Heart left ventricle (tissue), 13 donors: ENCODE measurements at regions not wholly inside any gene's neighbourhood (a gene's known extent, or its start where the extent isn't known, plus 50 kb on each side); places are given as distances from the start of the nearest gene placed in this dataset.

Source experiments
- CTCF ChIP-seq, 12 donors: fragments of 200-600 bp; sonication (generic) in 4 of 12; IDR thresholded peaks; one replicate each; pipeline versions ENCODE4 v1.5.0 to v1.8.0; 2018 to 2022; ENCODE audit warnings: antibody characterized with exemption in 12 of 12, mild to moderate bottlenecking in 5 of 12
- POLR2A ChIP-seq, 2 donors: fragments of 450-650 bp; IDR thresholded peaks; one replicate each; pipeline ENCODE4 v1.6.1; 2017; ENCODE audit warnings: antibody characterized with exemption in 2 of 2, mild to moderate bottlenecking in 2 of 2, moderate library complexity in 2 of 2
- donor health status: ischemic (EF 13 %, LVEDD 7.1; RV severe dilation, severe dysfunction).
- donor health status: DM: no; HTN: yes; CAD: no.
- donor health status: DM: no; HTN: no; CAD: no.
- donor health status: ischemic (EF 25% LVEDD 6.9; RV normal size, moderate dysfunction).
- donor health status: ischemic (EF 25% LVEDD 5.7; RV mildly dilated, moderate dysfunction).
- donor health status: ischemic (EF 35%, LVEDD 5.7; RV mildly dilated, moderate dysfunction).
- donor health status: nonischemic (EF 11% LVEDD 7.7; RV severe dilation, severe dysfunction).
- donor health status: DM: yes; HTN: yes; CAD: no.
- donor health status: PGD.
- donor health status: ischemic (EF 29% LVEDD 5.4; RV normal size, mild dysfunction).
- donor health status: nonischemic (EF 23%, LVEDD 6.1; RV moderate dilation, normal function).

- TF ChIP-seq CTCF (IDR thresholded peaks at IDR 0.05) (no peak), POLR2A (IDR thresholded peaks at IDR 0.05) (no peak)
Observed at GRCh38 chr15:47362118-47362905, 355.0 kb upstream of the SEMA6D start.
